ENCODE measurements at regions not wholly inside any gene's neighbourhood (a gene's known extent, or its start where the extent isn't known, plus 50 kb on each side); places are given as distances from the start of the nearest gene placed in this dataset.

GRCh38 chr6:141359953-141360352 is 772.8 kb upstream of the GJE1 start:
- DNase-seq: no peak

GRCh38 chr6:141354191-141354955 is 778.4 kb upstream of the GJE1 start:
- DNase-seq: no peak

- DNase-seq: no peak
These were observed 781.0 kb upstream of the GJE1 start for GRCh38 chr6:141351721-141352120.

GRCh38 chr6:141349710-141350109 is 783.0 kb upstream of the GJE1 start:
- no peak for DNase-seq

- DNase-seq: no peak
These were observed 784.7 kb upstream of the GJE1 start for GRCh38 chr6:141347906-141348492.

GRCh38 chr6:141347086-141347485 is 785.6 kb upstream of the GJE1 start:
- no peak for DNase-seq

- DNase-seq: no peak
These were observed 786.2 kb upstream of the GJE1 start for GRCh38 chr6:141346535-141346934.

GRCh38 chr6:141337191-141337590 is 795.5 kb upstream of the GJE1 start:
- DNase-seq: no peak

- no peak for DNase-seq
These were observed 797.0 kb upstream of the GJE1 start for GRCh38 chr6:141335477-141336273.

- DNase-seq: no peak
These were observed 805.8 kb upstream of the GJE1 start for GRCh38 chr6:141326925-141327324.

GRCh38 chr6:141326426-141326825 is 806.3 kb upstream of the GJE1 start:
- DNase-seq: no peak

- DNase-seq: no peak
These were observed 811.0 kb upstream of the GJE1 start for GRCh38 chr6:141321493-141322347.

GRCh38 chr6:141316236-141316635 is 816.5 kb upstream of the GJE1 start:
- DNase-seq: no peak

GRCh38 chr6:141313986-141314385 is 818.7 kb upstream of the GJE1 start:
- no peak for DNase-seq

- DNase-seq: no peak
These were observed 823.4 kb upstream of the GJE1 start for GRCh38 chr6:141309295-141309694.

- DNase-seq: no peak
These were observed 825.3 kb upstream of the GJE1 start for GRCh38 chr6:141307309-141307998.

- no peak for DNase-seq
These were observed 828.8 kb upstream of the GJE1 start for GRCh38 chr6:141303907-141304306.

GRCh38 chr6:141301779-141302178 is 830.9 kb upstream of the GJE1 start:
- no peak for DNase-seq

- no peak for DNase-seq
These were observed 841.6 kb upstream of the GJE1 start for GRCh38 chr6:141290941-141291721.

GRCh38 chr6:141288947-141289346 is 843.8 kb upstream of the GJE1 start:
- DNase-seq: no peak

- no peak for DNase-seq
These were observed 850.5 kb upstream of the GJE1 start for GRCh38 chr6:141282263-141282662.

GRCh38 chr6:141269684-141270083 is 863.0 kb upstream of the GJE1 start:
- no peak for DNase-seq
